NCI-H1417 (cell line): ENCODE measurements at regions not wholly inside any gene's neighbourhood (a gene's known extent, or its start where the extent isn't known, plus 50 kb on each side); places are given as distances from the start of the nearest gene placed in this dataset.
"Not testable (repeated sequence)": the region's sequence is repeated elsewhere in the genome, so short reads cannot be mapped to it uniquely, and the experiment has no call there.

Source experiments
- DNase-seq, 3 experiments: peaks; one replicate each; lab custom pipeline; 2025; lab: John Stamatoyannopoulos, UW

- peak in 1 of 3 experiments; percentile 9 for DNase-seq
Observed at GRCh38 chr10:27344568-27345454, 104.2 kb upstream of the ACBD5 start.

- DNase-seq = peak in 2 of 3 experiments; percentile 8 to 62
Observed at GRCh38 chr10:27341001-27341400, 100.4 kb upstream of the ACBD5 start.

- DNase-seq = not testable (repeated sequence)
Observed at GRCh38 chr10:27335246-27335645, 94.6 kb upstream of the ACBD5 start.

- no peak for DNase-seq
Observed at GRCh38 chr10:27330074-27330473, 89.5 kb upstream of the ACBD5 start.

GRCh38 chr10:27328946-27329345 lies 88.3 kb upstream of the ACBD5 start:
- DNase-seq = no peak

GRCh38 chr10:27326748-27327147 lies 86.2 kb upstream of the ACBD5 start:
- not testable (repeated sequence) for DNase-seq

GRCh38 chr10:27319752-27320431 lies 79.3 kb upstream of the ACBD5 start:
- DNase-seq = peak in 2 of 3 experiments; percentile 33 to 50

GRCh38 chr10:27319139-27319538 lies 78.5 kb upstream of the ACBD5 start:
- not testable (repeated sequence) for DNase-seq

GRCh38 chr10:27315082-27315481 lies 74.5 kb upstream of the ACBD5 start:
- not testable (repeated sequence) for DNase-seq

- not testable (repeated sequence) for DNase-seq
Observed at GRCh38 chr10:27313586-27313985, 73.0 kb upstream of the ACBD5 start.

GRCh38 chr10:27312854-27313253 lies 72.3 kb upstream of the ACBD5 start:
- DNase-seq = no peak

- DNase-seq = not testable (repeated sequence)
Observed at GRCh38 chr10:27311809-27312208, 71.2 kb upstream of the ACBD5 start.

- DNase-seq = not testable (repeated sequence)
Observed at GRCh38 chr10:27298522-27298850, 57.9 kb upstream of the ACBD5 start.

- DNase-seq = no peak
Observed at GRCh38 chr10:27297844-27298521, 57.4 kb upstream of the ACBD5 start.

GRCh38 chr10:27296285-27296684 lies 55.7 kb upstream of the ACBD5 start:
- DNase-seq = not testable (repeated sequence)

- DNase-seq = not testable (repeated sequence)
Observed at GRCh38 chr10:27291253-27291895, 50.8 kb upstream of the ACBD5 start.
